IPS-18c (cell line): ENCODE measurements at regions not wholly inside any gene's neighbourhood (a gene's known extent, or its start where the extent isn't known, plus 50 kb on each side); places are given as distances from the start of the nearest gene placed in this dataset.

Source experiments
- H3K4me3 ChIP-seq: 2 replicates; pipeline ENCODE4 v1.7.0; 2013; ENCODE audit warnings: low read depth, mild to moderate bottlenecking, low read length, moderate library complexity; ENCODE audit not compliant: insufficient read depth
- H3K9me3 ChIP-seq: one replicate; pipeline ENCODE4 v1.6.1; 2013; ENCODE audit warnings: mild to moderate bottlenecking, low read length, moderate library complexity; ENCODE audit not compliant: control insufficient read depth, insufficient read depth

GRCh38 chr3:194009019-194009418, 126.9 kb upstream of the HES1 start:
- Histone ChIP-seq H3K9me3 (no peaks in the 10 kb centered on the region), H3K4me3 (no peak overlapping the region)

GRCh38 chr3:194009892-194010533, 125.9 kb upstream of the HES1 start:
- Histone ChIP-seq H3K4me3 (no peak overlapping the region), H3K9me3 (no peaks in the 10 kb centered on the region)

GRCh38 chr3:194011807-194012206, 124.1 kb upstream of the HES1 start:
- Histone ChIP-seq H3K4me3 (no peak overlapping the region), H3K9me3 (no peaks in the 10 kb centered on the region)

- H3K4me3 ChIP-seq: no peak overlapping the region
- no peaks in the 10 kb centered on the region for H3K9me3 ChIP-seq
These were observed 122.0 kb upstream of the HES1 start for GRCh38 chr3:194013928-194014327.

- Histone ChIP-seq H3K4me3 (no peak overlapping the region), H3K9me3 (no peaks in the 10 kb centered on the region)
These were observed 121.2 kb upstream of the HES1 start for GRCh38 chr3:194014756-194015155.

GRCh38 chr3:194019398-194020165, 116.4 kb upstream of the HES1 start:
- H3K4me3 ChIP-seq: no peak overlapping the region
- no peaks in the 10 kb centered on the region for H3K9me3 ChIP-seq

- H3K4me3 ChIP-seq: no peak overlapping the region
- H3K9me3 ChIP-seq: no peaks in the 10 kb centered on the region
These were observed 113.9 kb upstream of the HES1 start for GRCh38 chr3:194022052-194022451.

GRCh38 chr3:194022816-194023215, 113.1 kb upstream of the HES1 start:
- H3K9me3 ChIP-seq: no peaks in the 10 kb centered on the region
- no peak overlapping the region for H3K4me3 ChIP-seq

- H3K9me3 ChIP-seq: no peaks in the 10 kb centered on the region
- no peak overlapping the region for H3K4me3 ChIP-seq
These were observed 112.3 kb upstream of the HES1 start for GRCh38 chr3:194023501-194024280.

- Histone ChIP-seq H3K9me3 (no peaks in the 10 kb centered on the region), H3K4me3 (no peak overlapping the region)
These were observed 110.8 kb upstream of the HES1 start for GRCh38 chr3:194025119-194025518.

- no peak overlapping the region for H3K4me3 ChIP-seq
These were observed 110.0 kb upstream of the HES1 start for GRCh38 chr3:194025951-194026350.

GRCh38 chr3:194028434-194029004, 107.4 kb upstream of the HES1 start:
- no peaks in the 10 kb centered on the region for H3K9me3 ChIP-seq
- no peak overlapping the region for H3K4me3 ChIP-seq

More at GRCh38 chr3:194025951-194026350, 110.0 kb upstream of the HES1 start:
- H3K9me3 ChIP-seq: no peaks in the 10 kb centered on the region

- H3K9me3 ChIP-seq: no peaks in the 10 kb centered on the region
- no peak overlapping the region for H3K4me3 ChIP-seq
These were observed 106.1 kb upstream of the HES1 start for GRCh38 chr3:194029846-194030245.

GRCh38 chr3:194030372-194030771, 105.6 kb upstream of the HES1 start:
- Histone ChIP-seq H3K4me3 (no peak overlapping the region), H3K9me3 (no peaks in the 10 kb centered on the region)

- no peaks in the 10 kb centered on the region for H3K9me3 ChIP-seq
- H3K4me3 ChIP-seq: no peak overlapping the region
These were observed 104.6 kb upstream of the HES1 start for GRCh38 chr3:194031349-194031748.

GRCh38 chr3:194031867-194032635, 103.9 kb upstream of the HES1 start:
- Histone ChIP-seq H3K4me3 (no peak overlapping the region), H3K9me3 (no peaks in the 10 kb centered on the region)
